ENCODE measurements at regions not wholly inside any gene's neighbourhood (a gene's known extent, or its start where the extent isn't known, plus 50 kb on each side); places are given as distances from the start of the nearest gene placed in this dataset.
A peak's percentile ranks its signal among the peaks of the same experiment; 100 is the strongest.

GRCh38 chr6:126147291-126147815 lies 161.0 kb downstream of the TRMT11 start:
- peak; percentile 81 for DNase-seq (ENCODE audit: low spot score)

GRCh38 chr6:126148853-126149252 lies 162.5 kb downstream of the TRMT11 start:
- DNase-seq (ENCODE audit: low spot score), result no peak

GRCh38 chr6:126152372-126152745 lies 166.0 kb downstream of the TRMT11 start:
- DNase-seq (ENCODE audit: low spot score), result no peak

GRCh38 chr6:126153661-126154060 lies 167.3 kb downstream of the TRMT11 start:
- DNase-seq (ENCODE audit: low spot score), result no peak

GRCh38 chr6:126156973-126157372 lies 170.6 kb downstream of the TRMT11 start:
- DNase-seq (ENCODE audit: low spot score), result no peak

- DNase-seq (ENCODE audit: low spot score), result no peak
These were observed 172.2 kb upstream of the CENPW start for GRCh38 chr6:126167726-126168125.

- no peak for DNase-seq (ENCODE audit: low spot score)
These were observed 169.5 kb upstream of the CENPW start for GRCh38 chr6:126170433-126170832.

GRCh38 chr6:126170978-126171382 lies 168.9 kb upstream of the CENPW start:
- DNase-seq (ENCODE audit: low spot score), result peak; percentile 43

GRCh38 chr6:126172131-126172530 lies 167.8 kb upstream of the CENPW start:
- DNase-seq (ENCODE audit: low spot score), result no peak

GRCh38 chr6:126173265-126173664 lies 166.7 kb upstream of the CENPW start:
- no peak for DNase-seq (ENCODE audit: low spot score)

GRCh38 chr6:126174697-126175096 lies 165.2 kb upstream of the CENPW start:
- no peak for DNase-seq (ENCODE audit: low spot score)

GRCh38 chr6:126175251-126175650 lies 164.7 kb upstream of the CENPW start:
- DNase-seq (ENCODE audit: low spot score), result no peak

GRCh38 chr6:126176282-126176681 lies 163.6 kb upstream of the CENPW start:
- DNase-seq (ENCODE audit: low spot score), result peak; percentile 44

GRCh38 chr6:126180585-126180984 lies 159.3 kb upstream of the CENPW start:
- DNase-seq (ENCODE audit: low spot score), result peak; percentile 96

GRCh38 chr6:126181173-126181741 lies 158.7 kb upstream of the CENPW start:
- DNase-seq (ENCODE audit: low spot score), result peak; percentile 22

- DNase-seq (ENCODE audit: low spot score), result no peak
These were observed 158.0 kb upstream of the CENPW start for GRCh38 chr6:126181890-126182289.

GRCh38 chr6:126182650-126183311 lies 157.1 kb upstream of the CENPW start:
- peak; percentile 83 for DNase-seq (ENCODE audit: low spot score)

GRCh38 chr6:126185774-126186173 lies 154.1 kb upstream of the CENPW start:
- DNase-seq (ENCODE audit: low spot score), result no peak

- peak; percentile 20 for DNase-seq (ENCODE audit: low spot score)
These were observed 151.5 kb upstream of the CENPW start for GRCh38 chr6:126188279-126188909.

GRCh38 chr6:126195625-126196236 lies 144.2 kb upstream of the CENPW start:
- peak; percentile 2 for DNase-seq (ENCODE audit: low spot score)

GRCh38 chr6:126198631-126199030 lies 141.3 kb upstream of the CENPW start:
- DNase-seq (ENCODE audit: low spot score), result no peak

GRCh38 chr6:126199466-126199865 lies 140.4 kb upstream of the CENPW start:
- no peak for DNase-seq (ENCODE audit: low spot score)

- no peak for DNase-seq (ENCODE audit: low spot score)
These were observed 137.2 kb upstream of the CENPW start for GRCh38 chr6:126202707-126203106.
